B cell (primary cell): ENCODE measurements at regions not wholly inside any gene's neighbourhood (a gene's known extent, or its start where the extent isn't known, plus 50 kb on each side); places are given as distances from the start of the nearest gene placed in this dataset.

ENCODE experiments used
- EZH2 ChIP-seq: IDR thresholded peaks from 2 replicates; pipeline ENCODE4 v1.6.1; 2012; ENCODE audit warnings: borderline replicate concordance, low read depth, mild to moderate bottlenecking, moderate library complexity, low read length; ENCODE audit not compliant: insufficient read depth, poor library complexity, severe bottlenecking
- TF ChIP-seq, protein P1 (sequence below): fragments of 200-600 bp; IDR thresholded peaks from one replicate; pipeline ENCODE4 v1.8.0; 2022; ENCODE audit warnings: antibody characterized with exemption, mild to moderate bottlenecking

DNA sequence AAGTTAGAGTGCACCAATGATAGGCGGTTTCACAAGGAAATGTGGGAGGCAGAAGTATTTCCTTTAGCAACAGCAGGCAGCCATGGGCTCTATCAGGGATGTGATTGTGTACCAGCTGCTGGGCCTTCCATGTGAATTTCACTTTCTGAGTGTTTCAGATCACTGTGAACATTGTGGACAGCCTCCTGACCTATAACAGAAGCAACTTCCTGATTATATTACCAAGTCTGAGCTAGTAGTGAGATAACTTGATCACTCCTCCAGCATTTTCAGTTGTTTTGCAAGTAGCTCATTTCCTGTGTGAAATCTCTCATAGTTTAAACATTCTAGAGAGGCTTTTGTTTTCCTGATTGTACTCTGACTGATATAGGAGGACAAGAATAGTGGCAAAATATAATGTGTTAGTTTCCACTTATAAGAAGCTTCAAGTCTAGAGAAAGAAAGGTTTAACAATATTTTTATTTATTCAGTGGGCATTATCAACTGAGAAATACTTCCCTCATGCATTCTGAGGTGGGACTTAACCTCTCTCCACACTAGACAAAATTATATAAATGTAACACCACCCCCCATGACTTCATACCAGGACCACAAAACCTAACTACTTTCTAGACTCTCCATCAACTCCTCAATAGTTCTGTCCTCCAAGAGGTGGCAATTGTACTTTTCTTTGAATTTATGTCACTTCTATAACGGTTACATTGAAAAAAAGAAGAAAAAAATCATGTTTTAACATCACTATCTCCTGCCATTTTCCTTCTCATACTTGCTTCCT is 184.2 kb upstream of the LUZP2 start:
- TF ChIP-seq, protein P1, sequence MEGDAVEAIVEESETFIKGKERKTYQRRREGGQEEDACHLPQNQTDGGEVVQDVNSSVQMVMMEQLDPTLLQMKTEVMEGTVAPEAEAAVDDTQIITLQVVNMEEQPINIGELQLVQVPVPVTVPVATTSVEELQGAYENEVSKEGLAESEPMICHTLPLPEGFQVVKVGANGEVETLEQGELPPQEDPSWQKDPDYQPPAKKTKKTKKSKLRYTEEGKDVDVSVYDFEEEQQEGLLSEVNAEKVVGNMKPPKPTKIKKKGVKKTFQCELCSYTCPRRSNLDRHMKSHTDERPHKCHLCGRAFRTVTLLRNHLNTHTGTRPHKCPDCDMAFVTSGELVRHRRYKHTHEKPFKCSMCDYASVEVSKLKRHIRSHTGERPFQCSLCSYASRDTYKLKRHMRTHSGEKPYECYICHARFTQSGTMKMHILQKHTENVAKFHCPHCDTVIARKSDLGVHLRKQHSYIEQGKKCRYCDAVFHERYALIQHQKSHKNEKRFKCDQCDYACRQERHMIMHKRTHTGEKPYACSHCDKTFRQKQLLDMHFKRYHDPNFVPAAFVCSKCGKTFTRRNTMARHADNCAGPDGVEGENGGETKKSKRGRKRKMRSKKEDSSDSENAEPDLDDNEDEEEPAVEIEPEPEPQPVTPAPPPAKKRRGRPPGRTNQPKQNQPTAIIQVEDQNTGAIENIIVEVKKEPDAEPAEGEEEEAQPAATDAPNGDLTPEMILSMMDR, result no peak
- no peak for TF ChIP-seq EZH2
